Uterus (tissue), 3 donors: ENCODE measurements at regions not wholly inside any gene's neighbourhood (a gene's known extent, or its start where the extent isn't known, plus 50 kb on each side); places are given as distances from the start of the nearest gene placed in this dataset.

Source experiments
- DNase-seq, 2 donors: peaks; one replicate each; pipeline ENCODE4 v3.0.0-alpha.2; 2019 to 2020
- H3K27ac ChIP-seq, 2 donors: fragments of 200-600 bp; sonication (generic); 1 replicate in 1 of 2; 2 replicates in 1 of 2; pipeline ENCODE4 v1.5.1; 2016 to 2018
- H3K27me3 ChIP-seq, 2 donors: fragments of 200-600 bp; sonication (generic); one replicate each; pipeline ENCODE4 v1.5.1; 2018 to 2019; ENCODE audit warnings: control low read depth in 1 of 2
- H3K36me3 ChIP-seq, 2 donors: fragments of 200-600 bp; sonication (generic); one replicate each; pipeline ENCODE4 v1.5.1; 2019; ENCODE audit warnings: control low read depth in 1 of 2
- H3K4me1 ChIP-seq, 2 donors: fragments of 200-600 bp; sonication (generic); one replicate each; pipeline ENCODE4 v1.5.1; 2018 to 2019; ENCODE audit warnings: control low read depth in 1 of 2
- H3K4me3 ChIP-seq, 2 donors: fragments of 200-600 bp; sonication (generic); 1 replicate in 1 of 2; 2 replicates in 1 of 2; pipeline ENCODE4 v1.5.1; 2018 to 2019; ENCODE audit warnings: mild to moderate bottlenecking in 1 of 2
- H3K9me3 ChIP-seq, 2 donors: fragments of 200-600 bp; sonication (generic); one replicate each; pipeline ENCODE4 v1.5.1; 2019; ENCODE audit warnings: control low read depth in 1 of 2
- CTCF ChIP-seq, 4 experiments: fragments of 200-600 bp in 2 of 4; fragments of 450-650 bp in 2 of 4; sonication (generic) in 2 of 4; IDR thresholded peaks; one replicate each; pipeline ENCODE4 v1.5.1; 2016 to 2019; ENCODE audit warnings: antibody characterized with exemption in 4 of 4, mild to moderate bottlenecking in 2 of 4, moderate library complexity in 1 of 4
- POLR2A ChIP-seq, 2 donors: fragments of 450-650 bp; IDR thresholded peaks; one replicate each; pipeline ENCODE4 v1.6.1; 2016; ENCODE audit warnings: antibody characterized with exemption in 2 of 2, mild to moderate bottlenecking in 1 of 2, moderate library complexity in 1 of 2
- intact Hi-C: fragments of 100-400 bp; cut with DNase I; formaldehyde crosslinking; loops from one replicate; pipeline ENCODE4 v1.15.1; 2023; ENCODE audit warnings: low total_unique reads
- donor health status: DM: yes; HTN: yes; CAD: no.

- H3K4me3 ChIP-seq = no peak overlapping the region
- no peaks in the 10 kb centered on the region for H3K9me3 ChIP-seq
- H3K4me1 ChIP-seq = no peaks in the 10 kb centered on the region
- H3K27me3 ChIP-seq = no peaks in the 10 kb centered on the region
- intact Hi-C loops = no loop called here
- no peaks in the 10 kb centered on the region for H3K36me3 ChIP-seq
- H3K27ac ChIP-seq = no peak overlapping the region
- TF ChIP-seq CTCF (IDR thresholded peaks at IDR 0.05) (no peak), POLR2A (IDR thresholded peaks at IDR 0.05) (no peak)
- no peak for DNase-seq
These were observed 178.6 kb downstream of the PHLDA1 start for GRCh38 chr12:75852956-75853355.

GRCh38 chr12:75852143-75852542 lies 179.4 kb downstream of the PHLDA1 start:
- Histone ChIP-seq H3K4me1 (no peaks in the 10 kb centered on the region), H3K27ac (no peak overlapping the region), H3K4me3 (no peak overlapping the region), H3K36me3 (no peaks in the 10 kb centered on the region), H3K27me3 (no peaks in the 10 kb centered on the region), H3K9me3 (no peaks in the 10 kb centered on the region)
- DNase-seq = no peak
- TF ChIP-seq CTCF (IDR thresholded peaks at IDR 0.05) (no peak), POLR2A (IDR thresholded peaks at IDR 0.05) (no peak)
- intact Hi-C loops = no loop called here

GRCh38 chr12:75850721-75851462 lies 180.7 kb downstream of the PHLDA1 start:
- intact Hi-C loops = no loop called here
- Histone ChIP-seq H3K27me3 (no peaks in the 10 kb centered on the region), H3K4me3 (no peak overlapping the region), H3K27ac (no peak overlapping the region), H3K4me1 (no peaks in the 10 kb centered on the region), H3K9me3 (no peaks in the 10 kb centered on the region), H3K36me3 (no peaks in the 10 kb centered on the region)
- DNase-seq = no peak
- TF ChIP-seq CTCF (IDR thresholded peaks at IDR 0.05) (no peak), POLR2A (IDR thresholded peaks at IDR 0.05) (no peak)

- no peak overlapping the region for H3K4me3 ChIP-seq
- no peak for TF ChIP-seq CTCF (IDR thresholded peaks at IDR 0.05)
- no peak for TF ChIP-seq POLR2A (IDR thresholded peaks at IDR 0.05)
- intact Hi-C loops = no loop called here
- no peaks in the 10 kb centered on the region for H3K9me3 ChIP-seq
- H3K27me3 ChIP-seq = no peaks in the 10 kb centered on the region
- H3K27ac ChIP-seq = no peak overlapping the region
- no peaks in the 10 kb centered on the region for H3K4me1 ChIP-seq
- DNase-seq = no peak
- no peaks in the 10 kb centered on the region for H3K36me3 ChIP-seq
These were observed 182.6 kb downstream of the PHLDA1 start for GRCh38 chr12:75848961-75849360.

- H3K27ac ChIP-seq = peak overlapping the region in 1 of 2 donors; percentile 46
- no peaks in the 10 kb centered on the region for H3K36me3 ChIP-seq
- intact Hi-C loops = no loop called here
- H3K4me1 ChIP-seq = no peaks in the 10 kb centered on the region
- no peaks in the 10 kb centered on the region for H3K9me3 ChIP-seq
- TF ChIP-seq POLR2A (IDR thresholded peaks at IDR 0.05) (no peak), CTCF (IDR thresholded peaks at IDR 0.05) (no peak)
- H3K4me3 ChIP-seq = no peak overlapping the region
- no peaks in the 10 kb centered on the region for H3K27me3 ChIP-seq
- no peak for DNase-seq
These were observed 183.1 kb downstream of the PHLDA1 start for GRCh38 chr12:75848431-75848925.
